Thyroid gland (tissue), 4 donors: ENCODE measurements at regions not wholly inside any gene's neighbourhood (a gene's known extent, or its start where the extent isn't known, plus 50 kb on each side); places are given as distances from the start of the nearest gene placed in this dataset.
A peak's percentile ranks its signal among the peaks of the same experiment; 100 is the strongest.

Experiments
- DNase-seq, 2 donors: peaks; one replicate each; pipeline ENCODE4 v3.0.0-alpha.2; 2019
- H3K27ac ChIP-seq, 3 donors: fragments of 200-600 bp; sonication (generic); 1 replicate in 2 of 3; 2 replicates in 1 of 3; pipeline ENCODE4 v1.5.1; 2016 to 2019; ENCODE audit warnings: mild to moderate bottlenecking in 1 of 3, moderate library complexity in 1 of 3
- H3K27me3 ChIP-seq: fragments of 200-600 bp; sonication (generic); one replicate; pipeline ENCODE4 v1.5.1; 2019
- H3K36me3 ChIP-seq, 2 donors: fragments of 200-600 bp; sonication (generic); one replicate each; pipeline ENCODE4 v1.5.1; 2016 to 2019
- H3K4me1 ChIP-seq, 2 donors: fragments of 200-600 bp; sonication (generic); one replicate each; pipeline ENCODE4 v1.5.1; 2017 to 2019
- H3K4me3 ChIP-seq, 3 donors: fragments of 200-600 bp; sonication (generic); replicated peaks in 1 of 3; 1 replicate in 2 of 3; 2 replicates in 1 of 3; pipeline ENCODE4 v1.5.1; 2016; ENCODE audit warnings: mild to moderate bottlenecking in 1 of 3
- H3K9me3 ChIP-seq: fragments of 200-600 bp; sonication (generic); one replicate; pipeline ENCODE4 v1.5.1; 2017
- POLR2A ChIP-seq, 2 donors: fragments of 450-650 bp; IDR thresholded peaks; one replicate each; pipeline ENCODE4 v1.6.1; 2017; ENCODE audit warnings: antibody characterized with exemption in 2 of 2, mild to moderate bottlenecking in 2 of 2, moderate library complexity in 1 of 2
- WGBS, 2 donors: methylation state at CpG; one replicate each; pipeline ENCODE4 v1.1.5; 2017; 5-methylcytosine and 5-hydroxymethylcytosine counted together
- intact Hi-C: fragments of 100-400 bp; cut with DNase I; formaldehyde crosslinking; loops from one replicate; pipeline ENCODE4 v1.15.1; 2023
- TF ChIP-seq, protein P1 (sequence below), 6 experiments: fragments of 200-600 bp in 3 of 6; fragments of 450-650 bp in 3 of 6; sonication (generic) in 3 of 6; IDR thresholded peaks; one replicate each; pipeline ENCODE4 v1.5.1; 2016 to 2019; ENCODE audit warnings: antibody characterized with exemption in 6 of 6, mild to moderate bottlenecking in 2 of 6, inconsistent platforms in 1 of 6, moderate library complexity in 1 of 6

DNA sequence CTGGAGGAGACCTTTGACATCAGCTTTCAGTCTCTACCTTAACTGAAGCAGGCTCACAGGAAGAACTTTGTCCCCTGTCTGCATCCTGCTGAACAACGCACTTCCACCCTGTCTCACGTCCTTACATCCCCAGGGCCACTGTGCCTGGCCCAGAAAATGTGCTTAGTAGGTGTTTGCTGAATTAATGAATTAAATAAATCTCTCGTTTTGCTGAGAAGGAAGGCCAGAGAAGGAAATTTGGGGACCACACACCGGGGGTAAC lies 54.3 kb upstream of the CREB3L1 start:
- TF ChIP-seq, protein P1, sequence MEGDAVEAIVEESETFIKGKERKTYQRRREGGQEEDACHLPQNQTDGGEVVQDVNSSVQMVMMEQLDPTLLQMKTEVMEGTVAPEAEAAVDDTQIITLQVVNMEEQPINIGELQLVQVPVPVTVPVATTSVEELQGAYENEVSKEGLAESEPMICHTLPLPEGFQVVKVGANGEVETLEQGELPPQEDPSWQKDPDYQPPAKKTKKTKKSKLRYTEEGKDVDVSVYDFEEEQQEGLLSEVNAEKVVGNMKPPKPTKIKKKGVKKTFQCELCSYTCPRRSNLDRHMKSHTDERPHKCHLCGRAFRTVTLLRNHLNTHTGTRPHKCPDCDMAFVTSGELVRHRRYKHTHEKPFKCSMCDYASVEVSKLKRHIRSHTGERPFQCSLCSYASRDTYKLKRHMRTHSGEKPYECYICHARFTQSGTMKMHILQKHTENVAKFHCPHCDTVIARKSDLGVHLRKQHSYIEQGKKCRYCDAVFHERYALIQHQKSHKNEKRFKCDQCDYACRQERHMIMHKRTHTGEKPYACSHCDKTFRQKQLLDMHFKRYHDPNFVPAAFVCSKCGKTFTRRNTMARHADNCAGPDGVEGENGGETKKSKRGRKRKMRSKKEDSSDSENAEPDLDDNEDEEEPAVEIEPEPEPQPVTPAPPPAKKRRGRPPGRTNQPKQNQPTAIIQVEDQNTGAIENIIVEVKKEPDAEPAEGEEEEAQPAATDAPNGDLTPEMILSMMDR (IDR thresholded peaks at IDR 0.05), result no peak
- no peak for TF ChIP-seq POLR2A (IDR thresholded peaks at IDR 0.05)
- no peaks in the 10 kb centered on the region for H3K9me3 ChIP-seq
- no peak overlapping the region for H3K27ac ChIP-seq
- DNase-seq, result no peak
- 90 to 93% methylated on average over 4 of the region's 4 CpGs for WGBS, 2 donors
- H3K27me3 ChIP-seq, result no peaks in the 10 kb centered on the region
- H3K36me3 ChIP-seq, result no peaks in the 10 kb centered on the region
- H3K4me3 ChIP-seq, result no peak overlapping the region
- H3K4me1 ChIP-seq, result no peaks in the 10 kb centered on the region
- intact Hi-C loops, result no loop called here

DNA sequence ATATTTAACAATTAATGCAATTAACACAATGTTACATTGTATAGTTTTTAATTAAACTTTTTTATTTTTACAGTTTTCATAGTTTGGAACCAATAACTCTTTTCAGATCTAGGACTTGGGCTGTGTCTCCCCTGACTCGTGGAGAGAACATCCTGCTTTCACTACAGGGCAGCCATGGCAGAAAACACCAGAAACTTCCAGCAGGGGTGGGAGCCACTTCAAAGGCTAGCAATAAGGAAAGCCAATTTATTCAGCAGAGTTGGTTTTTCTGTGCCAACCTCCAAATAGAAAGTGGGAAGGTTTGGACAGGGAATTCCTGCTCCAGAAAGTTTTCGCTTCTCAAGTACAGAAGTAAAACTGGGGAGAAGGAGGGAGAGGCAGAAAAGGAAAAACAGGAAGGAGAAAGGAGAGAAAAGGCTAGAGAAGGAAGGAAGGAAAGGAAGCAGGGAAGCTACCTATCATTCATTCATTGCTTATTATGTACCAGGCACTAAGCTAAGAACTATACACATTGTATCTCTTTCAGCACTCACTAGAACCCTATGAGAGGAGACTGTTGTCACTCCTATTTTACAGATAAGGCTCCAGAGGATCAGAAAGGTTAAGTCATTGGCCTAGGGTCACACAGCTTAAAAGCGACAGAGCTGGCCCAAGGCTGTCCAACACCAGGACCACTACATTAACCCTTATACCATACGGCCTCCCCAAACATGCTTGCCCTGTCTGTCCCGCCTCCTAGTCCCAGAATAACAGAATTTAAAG lies 54.8 kb upstream of the CREB3L1 start:
- Histone ChIP-seq H3K27ac (peak overlapping the region in 1 of 3 donors; percentile 58), H3K36me3 (no peaks in the 10 kb centered on the region), H3K9me3 (no peaks in the 10 kb centered on the region), H3K27me3 (no peaks in the 10 kb centered on the region), H3K4me3 (no peak overlapping the region), H3K4me1 (no peaks in the 10 kb centered on the region)
- DNase-seq, result peak; percentile 20 to 25
- intact Hi-C loops, result no loop called here
- WGBS, 2 donors, result 57 to 60% methylated on average over 5 of the region's 5 CpGs
- no peak for TF ChIP-seq POLR2A (IDR thresholded peaks at IDR 0.05)
- TF ChIP-seq, protein P1 (IDR thresholded peaks at IDR 0.05), result no peak

DNA sequence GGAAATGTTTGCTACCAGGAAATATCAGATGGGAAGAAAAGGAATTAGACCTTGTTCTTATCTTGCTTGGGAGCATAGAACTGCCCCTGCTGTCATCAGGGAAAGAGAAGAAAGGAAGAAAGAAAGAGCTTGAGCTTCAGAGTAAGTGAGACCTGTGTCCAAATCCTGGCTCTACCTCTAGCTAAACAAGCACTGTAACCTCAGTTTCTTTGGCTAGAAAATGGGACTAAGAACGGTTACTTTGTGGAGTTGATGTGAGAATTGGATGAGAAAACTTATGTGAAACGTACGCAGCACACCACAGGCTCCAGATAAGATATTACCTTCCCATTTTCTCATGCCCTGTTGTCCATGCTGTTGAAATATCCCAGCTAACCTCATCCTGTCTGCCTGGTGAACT lies 57.1 kb upstream of the CREB3L1 start:
- TF ChIP-seq, protein P1 (IDR thresholded peaks at IDR 0.05), result no peak
- Histone ChIP-seq H3K36me3 (no peaks in the 10 kb centered on the region), H3K4me1 (no peaks in the 10 kb centered on the region), H3K27ac (no peak overlapping the region), H3K9me3 (no peaks in the 10 kb centered on the region), H3K4me3 (no peak overlapping the region), H3K27me3 (no peaks in the 10 kb centered on the region)
- DNase-seq, result no peak
- 88 to 89% methylated on average over 3 of the region's 3 CpGs for WGBS, 2 donors
- intact Hi-C loops, result no loop called here

DNA sequence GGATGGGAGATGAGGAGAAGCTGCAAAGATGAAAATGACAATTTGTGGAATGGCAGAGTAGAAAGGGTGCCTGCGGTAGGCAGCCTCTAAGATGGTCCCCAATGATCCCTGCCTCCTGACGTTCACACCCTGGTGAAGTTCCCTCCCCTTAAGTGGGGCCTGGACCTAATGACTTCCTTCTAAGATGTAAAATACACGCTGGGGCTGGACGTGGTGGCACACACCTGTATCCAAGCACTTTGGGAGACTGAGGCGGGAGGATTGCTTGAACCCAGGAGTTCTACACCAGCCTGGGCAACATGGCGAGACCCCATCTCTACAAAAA lies 60.7 kb upstream of the CREB3L1 start:
- Histone ChIP-seq H3K27ac (no peak overlapping the region), H3K36me3 (no peaks in the 10 kb centered on the region), H3K4me3 (no peak overlapping the region), H3K9me3 (no peaks in the 10 kb centered on the region), H3K4me1 (no peaks in the 10 kb centered on the region), H3K27me3 (no peaks in the 10 kb centered on the region)
- 87 to 92% methylated on average over 6 of the region's 6 CpGs for WGBS, 2 donors
- intact Hi-C loops, result no loop called here
- no peak for DNase-seq
- TF ChIP-seq POLR2A (IDR thresholded peaks at IDR 0.05), result no peak
- TF ChIP-seq, protein P1 (IDR thresholded peaks at IDR 0.05), result no peak

DNA sequence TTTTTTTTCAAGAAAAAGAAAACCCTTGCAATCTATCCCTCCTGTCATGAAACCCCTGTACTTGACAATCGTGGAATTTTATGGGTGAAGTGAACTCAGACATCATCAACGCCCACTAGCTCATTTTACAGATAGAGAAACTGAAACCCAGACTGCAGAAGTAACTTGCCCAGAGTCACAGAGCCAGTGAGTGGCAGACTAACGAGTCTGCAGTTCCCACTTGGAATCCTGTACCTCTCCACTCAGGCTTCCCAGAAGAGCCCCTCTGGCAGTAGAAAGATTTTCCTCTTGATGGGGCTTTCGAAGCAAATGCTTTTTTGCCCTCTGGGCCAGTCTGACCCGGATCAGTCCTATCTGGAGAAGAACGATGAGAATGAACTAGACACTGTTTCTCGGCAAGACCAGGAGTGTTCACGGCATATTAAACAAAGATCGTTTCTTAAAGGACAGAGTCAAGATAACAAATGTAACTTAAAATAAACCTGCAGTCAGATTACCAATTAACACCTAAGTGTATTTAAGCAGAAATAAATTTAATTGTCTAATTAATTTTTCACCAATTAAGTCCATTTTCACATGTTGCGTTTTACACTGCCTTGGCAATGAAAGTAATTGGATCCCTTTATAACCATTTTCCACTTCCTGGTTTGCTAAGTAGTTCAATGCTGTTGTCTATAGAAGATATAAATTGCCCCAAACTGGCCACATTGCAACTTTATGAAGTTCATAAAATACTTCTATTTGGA lies 61.3 kb upstream of the CREB3L1 start:
- intact Hi-C loops, result no loop called here
- H3K4me3 ChIP-seq, result no peak overlapping the region
- DNase-seq, result no peak
- no peak overlapping the region for H3K27ac ChIP-seq
- H3K4me1 ChIP-seq, result no peaks in the 10 kb centered on the region
- 41 to 52% methylated on average over 10 of the region's 10 CpGs for WGBS, 2 donors
- no peaks in the 10 kb centered on the region for H3K9me3 ChIP-seq
- TF ChIP-seq, protein P1 (IDR thresholded peaks at IDR 0.05), result no peak
- TF ChIP-seq POLR2A (IDR thresholded peaks at IDR 0.05), result no peak
- no peaks in the 10 kb centered on the region for H3K36me3 ChIP-seq
- H3K27me3 ChIP-seq, result no peaks in the 10 kb centered on the region
